ENCODE measurements at regions not wholly inside any gene's neighbourhood (a gene's known extent, or its start where the extent isn't known, plus 50 kb on each side); places are given as distances from the start of the nearest gene placed in this dataset.

- no peak for TF ChIP-seq ATF2 (IDR thresholded peaks at IDR 0.05; ENCODE audit: low read length)
- no peak for TF ChIP-seq CEBPB (IDR thresholded peaks at IDR 0.05; ENCODE audit: low read depth, low read length)
- TF ChIP-seq CTCF (IDR thresholded peaks at IDR 0.05; ENCODE audit: control extremely low read depth in 1 of 3, insufficient read depth in 1 of 3, low read depth in 1 of 3, low read length in 3 of 3): no peak
- no peak for TF ChIP-seq ZNF274 (IDR thresholded peaks at IDR 0.05; ENCODE audit: borderline replicate concordance, extremely low read depth, low read length)
- TF ChIP-seq YY1 (IDR thresholded peaks at IDR 0.05; ENCODE audit: low read depth, low read length): no peak
- no peak for TF ChIP-seq ATF3 (IDR thresholded peaks at IDR 0.05; ENCODE audit: insufficient read depth, low read depth, low read length)
- TF ChIP-seq CHD1 (IDR thresholded peaks at IDR 0.05; ENCODE audit: low read depth, low read length): no peak
- no peak for TF ChIP-seq SIX5 (IDR thresholded peaks at IDR 0.05; ENCODE audit: low read depth, low read length)
- TF ChIP-seq NRF1 (IDR thresholded peaks at IDR 0.05; ENCODE audit: low read depth, low read length): no peak
- TF ChIP-seq HDAC6 (IDR thresholded peaks at IDR 0.05; ENCODE audit: low read depth, low read length): no peak
- TF ChIP-seq HDAC2 (IDR thresholded peaks at IDR 0.05; ENCODE audit: borderline replicate concordance in 1 of 2, low read depth in 2 of 2, low read length in 2 of 2): no peak
These were observed 53.2 kb upstream of the CFAP126 start for GRCh38 chr1:161420763-161421455.

Measured in H1 (cell line).